ENCODE measurements at regions not wholly inside any gene's neighbourhood (a gene's known extent, or its start where the extent isn't known, plus 50 kb on each side); places are given as distances from the start of the nearest gene placed in this dataset.

DNA sequence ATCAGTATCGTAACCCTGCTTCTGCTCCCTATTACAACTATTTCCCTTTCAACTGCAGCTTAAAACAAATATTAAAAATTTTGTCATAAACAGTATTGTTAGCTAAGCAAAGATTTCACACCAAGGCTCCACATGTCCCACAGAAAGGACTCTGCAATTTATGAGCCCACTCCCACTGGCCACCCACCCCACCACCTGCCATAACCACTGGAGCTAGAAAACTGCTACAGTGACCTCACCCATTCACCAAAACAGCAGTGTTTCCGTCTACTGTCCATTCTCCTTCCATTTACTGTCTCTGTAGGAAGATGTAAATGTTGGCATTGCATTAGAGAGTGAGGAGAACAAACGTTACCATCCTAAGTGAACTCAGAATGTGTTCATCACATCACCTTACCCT lies 150.9 kb downstream of the IMPG2 start:
- no TSS peak for BruUV-seq (replicated peaks)
- no peak for DNase-seq (ENCODE audit: unreplicated experiment)
- no peaks in the 10 kb centered on the region for H3K36me3 Mint-ChIP-seq (ENCODE audit: insufficient read depth, unreplicated experiment)
- no peaks in the 10 kb centered on the region for H3K4me1 Mint-ChIP-seq (ENCODE audit: insufficient read depth, unreplicated experiment)
- intact Hi-C loops (cut with micrococcal nuclease), result no loop called here
- ChIA-PET CTCF (interaction anchor here (1.0 to 1.1 kb wide), 2 partner anchors 21 to 288 kb away, joined by 3 to 8 read pairs; no protein-coding TSS in a partner anchor), POLR2A (interaction anchor here (1.0 kb wide), 1 partner anchor 23 kb away, joined by 3 read pairs; no protein-coding TSS in a partner anchor)
- TF ChIP-seq, protein P1, sequence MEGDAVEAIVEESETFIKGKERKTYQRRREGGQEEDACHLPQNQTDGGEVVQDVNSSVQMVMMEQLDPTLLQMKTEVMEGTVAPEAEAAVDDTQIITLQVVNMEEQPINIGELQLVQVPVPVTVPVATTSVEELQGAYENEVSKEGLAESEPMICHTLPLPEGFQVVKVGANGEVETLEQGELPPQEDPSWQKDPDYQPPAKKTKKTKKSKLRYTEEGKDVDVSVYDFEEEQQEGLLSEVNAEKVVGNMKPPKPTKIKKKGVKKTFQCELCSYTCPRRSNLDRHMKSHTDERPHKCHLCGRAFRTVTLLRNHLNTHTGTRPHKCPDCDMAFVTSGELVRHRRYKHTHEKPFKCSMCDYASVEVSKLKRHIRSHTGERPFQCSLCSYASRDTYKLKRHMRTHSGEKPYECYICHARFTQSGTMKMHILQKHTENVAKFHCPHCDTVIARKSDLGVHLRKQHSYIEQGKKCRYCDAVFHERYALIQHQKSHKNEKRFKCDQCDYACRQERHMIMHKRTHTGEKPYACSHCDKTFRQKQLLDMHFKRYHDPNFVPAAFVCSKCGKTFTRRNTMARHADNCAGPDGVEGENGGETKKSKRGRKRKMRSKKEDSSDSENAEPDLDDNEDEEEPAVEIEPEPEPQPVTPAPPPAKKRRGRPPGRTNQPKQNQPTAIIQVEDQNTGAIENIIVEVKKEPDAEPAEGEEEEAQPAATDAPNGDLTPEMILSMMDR (IDR thresholded peaks at IDR 0.05; ENCODE audit: unreplicated experiment), result no peak
- H3K9me3 Mint-ChIP-seq (ENCODE audit: unreplicated experiment), result no peaks in the 10 kb centered on the region
- no peak overlapping the region for H3K4me3 Mint-ChIP-seq (ENCODE audit: unreplicated experiment)
- no peaks in the 10 kb centered on the region for H3K27me3 Mint-ChIP-seq (ENCODE audit: insufficient read depth, unreplicated experiment)
- no peak overlapping the region for H3K27ac Mint-ChIP-seq (ENCODE audit: low read depth, unreplicated experiment)

DNA sequence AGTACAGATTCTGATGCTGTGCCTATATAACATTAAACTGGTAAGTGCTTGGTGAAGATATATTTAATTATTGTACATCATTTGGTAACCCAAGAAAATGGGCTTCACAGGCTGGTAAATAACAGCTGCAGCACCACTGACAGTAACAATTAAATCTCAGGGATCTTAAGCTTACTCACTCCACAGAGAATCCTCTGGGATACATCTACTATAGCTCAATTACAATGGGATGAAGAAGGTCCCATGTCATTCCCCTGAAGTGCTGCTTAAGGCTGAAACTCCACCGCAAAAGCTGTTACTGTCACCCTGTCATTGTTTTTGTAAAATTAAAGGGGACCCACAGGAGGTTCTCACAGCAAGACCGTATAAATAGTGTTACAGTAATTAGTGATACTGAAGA lies 153.0 kb downstream of the IMPG2 start:
- Mint-ChIP-seq H3K4me3 (ENCODE audit: unreplicated experiment) (no peak overlapping the region), H3K9me3 (ENCODE audit: unreplicated experiment) (no peaks in the 10 kb centered on the region), H3K27me3 (ENCODE audit: insufficient read depth, unreplicated experiment) (no peaks in the 10 kb centered on the region), H3K27ac (ENCODE audit: low read depth, unreplicated experiment) (no peak overlapping the region), H3K4me1 (ENCODE audit: insufficient read depth, unreplicated experiment) (no peaks in the 10 kb centered on the region), H3K36me3 (ENCODE audit: insufficient read depth, unreplicated experiment) (no peaks in the 10 kb centered on the region)
- no TSS peak for BruUV-seq (replicated peaks)
- no peak for DNase-seq (ENCODE audit: unreplicated experiment)
- CTCF ChIA-PET, result no interaction called here
- POLR2A ChIA-PET, result no interaction called here
- intact Hi-C loops (cut with micrococcal nuclease), result no loop called here
- TF ChIP-seq, protein P1 (IDR thresholded peaks at IDR 0.05; ENCODE audit: unreplicated experiment), result no peak

DNA sequence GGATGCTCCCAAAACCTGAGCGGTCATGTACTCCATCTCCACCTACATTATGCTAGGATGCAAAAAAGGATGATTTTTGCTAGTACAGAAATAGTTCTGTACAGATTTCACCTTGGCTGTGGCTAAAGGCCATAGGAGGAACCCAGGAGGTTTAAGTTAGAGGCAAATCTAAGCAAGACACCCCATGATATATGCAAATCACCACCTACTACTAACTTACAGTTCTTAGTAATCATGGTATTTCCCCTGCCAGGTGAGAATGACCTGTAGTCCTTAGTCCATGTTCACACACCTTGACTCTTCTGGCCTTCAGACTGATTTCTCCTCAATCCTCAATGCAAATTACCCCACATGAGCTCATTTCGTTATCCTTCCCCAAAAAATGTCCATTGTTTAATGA lies 154.2 kb downstream of the IMPG2 start:
- no peak overlapping the region for H3K4me3 Mint-ChIP-seq (ENCODE audit: unreplicated experiment)
- CTCF ChIA-PET, result interaction anchor here (0.6 to 1.5 kb wide), 2 partner anchors 30 to 361 kb away, joined by 3 to 4 read pairs; no protein-coding TSS in a partner anchor

DNA sequence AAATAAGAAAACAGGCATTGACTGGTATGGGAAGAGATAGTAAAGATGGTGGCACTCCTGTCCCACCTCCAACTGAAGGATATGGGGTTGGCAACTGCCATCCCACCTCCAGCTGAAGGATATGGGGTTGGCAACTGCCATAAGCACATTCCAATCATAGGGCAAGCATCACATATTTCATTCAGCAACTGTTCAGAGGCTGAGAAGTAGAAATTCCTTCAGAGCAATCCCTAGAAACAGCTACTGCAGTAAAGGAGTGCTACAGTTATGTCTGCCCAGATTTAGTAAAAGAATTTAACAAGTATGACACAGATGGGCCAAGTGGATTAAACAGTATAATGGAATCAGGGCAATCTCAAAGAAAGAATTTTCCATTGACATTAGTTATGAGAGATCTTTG lies 156.8 kb downstream of the IMPG2 start:
- POLR2A ChIA-PET, result no interaction called here
- CTCF ChIA-PET, result no interaction called here
- Mint-ChIP-seq H3K4me1 (ENCODE audit: insufficient read depth, unreplicated experiment) (no peaks in the 10 kb centered on the region), H3K27ac (ENCODE audit: low read depth, unreplicated experiment) (no peak overlapping the region), H3K9me3 (ENCODE audit: unreplicated experiment) (no peaks in the 10 kb centered on the region), H3K4me3 (ENCODE audit: unreplicated experiment) (no peak overlapping the region), H3K36me3 (ENCODE audit: insufficient read depth, unreplicated experiment) (no peaks in the 10 kb centered on the region), H3K27me3 (ENCODE audit: insufficient read depth, unreplicated experiment) (no peaks in the 10 kb centered on the region)
- intact Hi-C loops (cut with micrococcal nuclease), result no loop called here
- no peak for DNase-seq (ENCODE audit: unreplicated experiment)
- no TSS peak for BruUV-seq (replicated peaks)
- TF ChIP-seq, protein P1 (IDR thresholded peaks at IDR 0.05; ENCODE audit: unreplicated experiment), result no peak

More for the DNA sequence above, 154.2 kb downstream of the IMPG2 start:
- DNase-seq (ENCODE audit: unreplicated experiment), result no peak
- POLR2A ChIA-PET, result interaction anchor here (0.8 kb wide), 1 partner anchor 10 kb away, joined by 3 read pairs; no protein-coding TSS in a partner anchor
- Mint-ChIP-seq H3K9me3 (ENCODE audit: unreplicated experiment) (no peaks in the 10 kb centered on the region), H3K4me1 (ENCODE audit: insufficient read depth, unreplicated experiment) (no peaks in the 10 kb centered on the region), H3K36me3 (ENCODE audit: insufficient read depth, unreplicated experiment) (no peaks in the 10 kb centered on the region), H3K27me3 (ENCODE audit: insufficient read depth, unreplicated experiment) (no peaks in the 10 kb centered on the region), H3K27ac (ENCODE audit: low read depth, unreplicated experiment) (no peak overlapping the region)
- intact Hi-C loops (cut with micrococcal nuclease), result no loop called here
- no TSS peak for BruUV-seq (replicated peaks)
- TF ChIP-seq, protein P1 (IDR thresholded peaks at IDR 0.05; ENCODE audit: unreplicated experiment), result no peak

All from MCF 10A (cell line).